ENCODE measurements at regions not wholly inside any gene's neighbourhood (a gene's known extent, or its start where the extent isn't known, plus 50 kb on each side); places are given as distances from the start of the nearest gene placed in this dataset.

GRCh38 chr17:34733333-34733732, 154.0 kb downstream of the TMEM132E start:
- no peak for DNase-seq

GRCh38 chr17:34730816-34731215, 151.4 kb downstream of the TMEM132E start:
- no peak for DNase-seq

- no peak for DNase-seq
Observed at GRCh38 chr17:34728771-34729310, 149.5 kb downstream of the TMEM132E start.

GRCh38 chr17:34727601-34728000, 148.2 kb downstream of the TMEM132E start:
- no peak for DNase-seq

- DNase-seq = no peak
Observed at GRCh38 chr17:34726536-34727384, 147.4 kb downstream of the TMEM132E start.

GRCh38 chr17:34725725-34726124, 146.3 kb downstream of the TMEM132E start:
- no peak for DNase-seq

- no peak for DNase-seq
Observed at GRCh38 chr17:34725008-34725407, 145.6 kb downstream of the TMEM132E start.

GRCh38 chr17:34723875-34724274, 144.5 kb downstream of the TMEM132E start:
- DNase-seq = no peak

GRCh38 chr17:34721326-34721725, 141.9 kb downstream of the TMEM132E start:
- no peak for DNase-seq

GRCh38 chr17:34720760-34721159, 141.4 kb downstream of the TMEM132E start:
- DNase-seq = no peak

GRCh38 chr17:34719569-34719968, 140.2 kb downstream of the TMEM132E start:
- no peak for DNase-seq

GRCh38 chr17:34717092-34717491, 137.7 kb downstream of the TMEM132E start:
- no peak for DNase-seq

- no peak for DNase-seq
Observed at GRCh38 chr17:34716291-34716690, 136.9 kb downstream of the TMEM132E start.

- DNase-seq = no peak
Observed at GRCh38 chr17:34715504-34715903, 136.1 kb downstream of the TMEM132E start.

- DNase-seq = no peak
Observed at GRCh38 chr17:34714475-34715410, 135.4 kb downstream of the TMEM132E start.

GRCh38 chr17:34713687-34714086, 134.3 kb downstream of the TMEM132E start:
- DNase-seq = no peak

GRCh38 chr17:34712481-34713195, 133.3 kb downstream of the TMEM132E start:
- DNase-seq = no peak

- DNase-seq = no peak
Observed at GRCh38 chr17:34711646-34712045, 132.3 kb downstream of the TMEM132E start.

- no peak for DNase-seq
Observed at GRCh38 chr17:34710226-34710625, 130.8 kb downstream of the TMEM132E start.

GRCh38 chr17:34709158-34709754, 129.9 kb downstream of the TMEM132E start:
- no peak for DNase-seq

GRCh38 chr17:34706029-34706428, 126.6 kb downstream of the TMEM132E start:
- peak; percentile 7 for DNase-seq

GRCh38 chr17:34703533-34703932, 124.2 kb downstream of the TMEM132E start:
- DNase-seq = peak; percentile 38
